DMS153 treated with DMSO at 0.1 percent for 48 hours (cell line): ENCODE measurements at regions not wholly inside any gene's neighbourhood (a gene's known extent, or its start where the extent isn't known, plus 50 kb on each side); places are given as distances from the start of the nearest gene placed in this dataset.

ENCODE experiments used
- DNase-seq: peaks from one replicate; lab custom pipeline; 2025; ENCODE audit not compliant: unreplicated experiment; lab: John Stamatoyannopoulos, UW

GRCh38 chr18:57918601-57919000, 115.5 kb upstream of the ATP8B1 start:
- DNase-seq: no peak

GRCh38 chr18:57916684-57917083, 113.6 kb upstream of the ATP8B1 start:
- no peak for DNase-seq

GRCh38 chr18:57915865-57916582, 112.9 kb upstream of the ATP8B1 start:
- no peak for DNase-seq

GRCh38 chr18:57915248-57915647, 112.1 kb upstream of the ATP8B1 start:
- no peak for DNase-seq

GRCh38 chr18:57913686-57914085, 110.6 kb upstream of the ATP8B1 start:
- no peak for DNase-seq

DNA sequence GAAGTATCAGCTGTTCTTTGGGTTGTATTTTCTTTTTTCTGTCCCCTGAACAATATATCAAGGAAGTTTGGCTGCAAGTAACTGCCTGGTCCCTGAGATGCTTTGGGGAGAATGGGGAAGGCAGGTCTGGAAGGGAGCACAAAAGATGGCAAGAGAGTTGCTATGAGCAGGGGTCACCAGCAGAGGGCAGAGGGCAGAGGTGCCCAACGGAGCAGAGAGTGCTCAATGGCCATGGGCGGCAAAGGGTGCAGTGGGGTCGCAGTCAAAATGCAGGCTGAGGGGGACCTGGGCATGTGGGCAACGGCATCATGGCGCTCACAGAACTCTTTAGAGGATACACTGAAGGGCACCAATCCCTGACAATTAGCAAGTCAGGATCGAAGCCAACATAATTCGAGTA, 107.7 kb upstream of the ATP8B1 start:
- no peak for DNase-seq

DNA sequence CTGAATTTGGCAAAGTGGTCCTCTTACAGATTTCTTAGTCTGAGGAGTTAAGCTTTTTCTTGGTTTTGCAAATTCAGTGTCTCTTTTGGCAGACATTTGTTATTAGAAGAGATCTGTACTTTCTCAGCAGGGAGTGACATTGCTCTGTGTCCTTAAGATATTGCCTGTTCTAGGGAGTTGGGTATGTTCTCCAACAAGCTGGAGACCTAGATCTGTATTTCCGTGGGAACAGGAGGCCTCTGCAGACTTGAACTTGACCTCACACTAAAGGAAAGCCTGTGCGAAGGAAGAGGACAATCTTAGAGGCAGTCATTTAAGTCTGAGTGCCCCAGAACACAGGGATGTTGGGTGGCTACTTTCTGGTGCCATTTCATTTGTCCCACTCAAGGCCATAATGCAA, 107.0 kb upstream of the ATP8B1 start:
- no peak for DNase-seq

GRCh38 chr18:57909620-57910019, 106.5 kb upstream of the ATP8B1 start:
- no peak for DNase-seq

- no peak for DNase-seq
These were observed 105.0 kb upstream of the ATP8B1 start for GRCh38 chr18:57908092-57908491.

DNA sequence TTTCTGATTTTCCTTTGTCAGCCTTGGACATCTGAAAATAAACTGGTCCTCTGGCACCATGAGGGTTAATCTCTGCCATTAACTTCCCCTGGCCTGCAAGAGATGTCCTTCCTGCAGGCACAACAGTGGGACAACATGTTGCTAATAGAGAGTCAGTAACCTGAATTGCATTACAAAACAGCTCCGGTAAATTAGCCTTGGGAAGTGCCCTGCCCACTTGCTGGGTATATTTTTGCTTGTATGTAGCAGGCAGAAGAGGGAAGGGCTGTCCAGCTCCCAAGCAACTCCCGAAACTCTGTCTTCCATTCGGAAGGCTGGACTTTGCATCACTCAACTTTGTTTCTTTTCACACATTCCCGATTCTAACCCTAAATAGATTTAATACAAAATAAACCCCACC, 104.4 kb upstream of the ATP8B1 start:
- no peak for DNase-seq

DNA sequence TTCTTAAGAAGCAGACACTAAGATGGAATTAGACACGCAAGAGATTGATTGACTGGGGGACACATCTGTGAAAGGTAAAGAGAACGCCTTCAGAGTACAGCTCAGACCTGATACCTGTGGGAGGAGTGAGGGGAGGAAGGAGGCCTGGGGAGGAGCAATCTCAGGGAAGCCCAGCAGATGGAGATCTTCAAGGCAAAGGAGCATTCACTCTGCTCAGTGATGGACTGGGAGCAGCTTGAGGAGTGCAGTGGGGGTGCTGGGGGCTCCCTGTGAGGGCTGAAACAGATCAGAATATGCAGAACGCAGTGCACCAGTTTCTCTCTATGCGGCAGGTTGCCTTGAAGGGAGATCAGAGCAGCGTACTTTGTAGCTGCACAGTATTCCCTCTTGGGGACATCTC, 103.7 kb upstream of the ATP8B1 start:
- DNase-seq: no peak

- no peak for DNase-seq
These were observed 101.4 kb upstream of the ATP8B1 start for GRCh38 chr18:57904535-57904934.

DNA sequence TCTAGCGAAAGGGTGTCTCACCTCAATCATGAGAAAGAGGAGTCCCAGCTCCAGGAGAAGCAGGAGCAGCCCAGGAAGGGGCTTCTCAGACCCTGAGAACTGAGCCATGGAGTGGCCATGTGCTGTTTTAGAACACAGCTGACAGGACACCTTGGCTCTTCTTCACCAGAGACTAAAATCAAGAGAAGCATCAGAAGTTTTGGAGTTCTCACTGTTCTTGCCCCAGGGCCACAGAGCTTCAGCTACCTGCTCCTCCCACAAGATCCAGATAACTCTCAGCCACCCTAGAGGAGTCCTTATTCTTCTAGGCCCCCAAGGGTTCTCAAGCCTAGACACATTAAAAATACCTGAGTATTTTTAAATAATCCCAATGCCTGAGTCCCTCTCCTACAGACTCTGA, 99.6 kb upstream of the ATP8B1 start:
- DNase-seq: no peak

GRCh38 chr18:57901825-57902589, 98.9 kb upstream of the ATP8B1 start:
- DNase-seq: no peak

GRCh38 chr18:57900906-57901435, 97.9 kb upstream of the ATP8B1 start:
- DNase-seq: no peak

DNA sequence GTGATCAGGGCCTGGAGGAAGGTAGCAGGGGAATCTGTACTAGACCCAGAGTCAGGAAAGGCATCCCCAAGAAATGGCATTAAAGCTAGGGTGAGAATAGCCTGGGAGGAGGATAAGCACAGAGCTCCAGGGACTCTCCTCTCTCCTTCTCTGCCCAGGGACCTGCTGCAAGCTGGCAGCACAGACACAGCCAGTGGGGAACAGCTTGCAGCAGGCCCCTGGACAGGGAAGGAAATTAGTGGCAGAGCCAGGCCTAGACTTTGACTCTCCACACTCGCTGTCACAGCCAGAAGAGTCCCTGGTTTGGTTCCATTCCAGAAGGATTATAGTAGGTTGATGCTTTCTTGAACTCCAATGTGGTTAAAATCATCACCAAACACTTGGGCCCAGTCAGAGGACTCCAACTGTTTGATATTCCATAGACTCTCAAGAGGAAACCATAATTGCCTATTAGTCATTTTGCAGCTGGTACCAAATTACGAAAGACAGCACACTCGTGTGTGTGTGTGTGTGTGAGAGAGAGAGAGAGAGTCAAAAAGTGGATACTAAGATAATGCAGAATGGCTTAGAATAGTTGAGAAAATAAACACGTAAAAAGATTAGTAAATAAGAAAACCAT, 95.5 kb upstream of the ATP8B1 start:
- DNase-seq: no peak

DNA sequence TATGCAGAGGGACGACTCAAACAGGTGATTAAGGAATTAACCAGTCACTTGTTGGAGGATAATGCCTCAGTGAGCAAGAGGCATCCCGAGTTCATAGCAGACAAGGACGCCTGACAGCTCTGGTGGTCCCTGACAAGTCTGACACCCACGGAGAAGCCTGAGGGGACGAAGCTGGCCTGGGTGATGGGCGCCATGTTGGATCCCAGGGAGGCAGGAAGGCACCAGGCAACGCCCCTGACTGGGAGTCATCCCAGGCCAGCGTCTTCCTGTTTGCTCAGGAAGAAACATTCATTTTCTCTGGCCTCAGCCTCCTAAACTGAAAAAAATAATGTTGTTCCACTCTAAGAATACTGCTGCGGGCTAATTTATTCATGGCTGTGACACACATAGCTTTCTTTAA, 92.1 kb upstream of the ATP8B1 start:
- DNase-seq: no peak

DNA sequence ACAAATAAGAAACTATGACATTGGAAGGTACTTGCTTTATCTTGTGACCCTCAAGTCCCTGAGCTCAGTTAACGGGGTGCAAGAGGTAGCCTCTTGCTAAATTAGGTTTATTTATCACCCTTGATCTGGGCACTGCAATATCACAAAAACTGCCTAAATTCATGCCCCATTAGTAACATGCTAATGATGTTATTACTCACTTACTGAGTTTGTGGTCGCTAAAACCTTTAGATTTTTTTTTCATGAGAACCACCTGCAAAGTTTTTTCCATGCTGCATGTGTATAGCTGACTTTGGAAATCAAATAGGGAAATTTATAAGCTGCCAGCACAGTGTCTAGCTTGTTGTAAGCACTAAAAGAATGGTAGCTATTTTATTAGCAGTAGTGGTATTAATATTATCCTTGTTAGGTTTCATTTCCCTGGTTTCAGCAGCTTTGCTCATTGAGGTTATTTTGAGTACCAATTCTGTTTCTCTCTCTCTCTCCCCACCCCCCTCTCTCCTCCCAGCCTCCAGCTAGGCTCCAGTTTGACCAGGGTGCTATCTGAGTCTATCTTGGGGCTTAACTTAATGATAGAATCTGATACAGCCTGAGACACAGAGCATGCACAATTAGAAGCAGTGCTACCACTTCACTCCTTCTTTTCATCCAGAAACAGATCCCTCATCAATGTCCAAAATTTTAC, 88.7 kb upstream of the ATP8B1 start:
- no peak for DNase-seq

DNA sequence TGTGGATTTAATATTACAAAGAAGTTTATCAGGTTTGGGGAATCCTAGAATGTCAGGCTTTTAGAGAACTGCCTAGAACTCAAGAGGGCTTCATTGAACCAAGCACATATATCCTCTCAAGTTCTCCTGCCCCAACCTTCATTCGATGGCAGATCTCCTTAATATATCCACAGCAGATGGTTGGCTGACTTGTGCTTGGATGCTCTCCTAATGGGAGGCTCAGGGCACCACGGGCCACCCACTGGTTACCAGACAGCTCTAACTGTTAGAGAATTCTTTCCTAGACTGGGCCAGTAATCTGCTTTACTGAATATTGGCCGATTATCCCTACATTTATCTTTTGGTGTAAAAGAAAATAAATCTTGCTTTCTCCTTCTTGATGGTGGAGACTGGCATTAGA, 87.2 kb upstream of the ATP8B1 start:
- DNase-seq: no peak

GRCh38 chr18:57889841-57890240, 86.7 kb upstream of the ATP8B1 start:
- no peak for DNase-seq
